OCI-LY3 (cell line): ENCODE measurements at regions not wholly inside any gene's neighbourhood (a gene's known extent, or its start where the extent isn't known, plus 50 kb on each side); places are given as distances from the start of the nearest gene placed in this dataset.

Experiments used
- H2AFZ ChIP-seq: fragments of 200-600, 300-600 bp; shearing (Covaris generic); 2 replicates; pipeline ENCODE4 v1.6.0; 2014; ENCODE audit warnings: antibody characterized with exemption, low read depth, low read length
- H3K27ac ChIP-seq: fragments of 200-600, 300-600 bp; sonication (generic); 2 replicates; pipeline ENCODE4 v1.5.1; 2014; ENCODE audit warnings: mild to moderate bottlenecking, low read length, moderate library complexity, mixed read lengths
- H3K27me3 ChIP-seq: fragments of 200-600, 300-600 bp; sonication (generic); 2 replicates; pipeline ENCODE4 v1.6.1; 2014; ENCODE audit warnings: low read depth, low read length, mixed read lengths
- H3K36me3 ChIP-seq: fragments of 200-600, 300-600 bp; sonication (generic); replicated peaks from 2 replicates; pipeline ENCODE3; 2014; ENCODE audit warnings: low read depth, low read length, mixed read lengths
- H3K4me1 ChIP-seq: fragments of 300-600, 200-600 bp; sonication (generic); 2 replicates; pipeline ENCODE4 v1.6.1; 2014; ENCODE audit warnings: low read length, mixed read lengths
- H3K4me2 ChIP-seq: fragments of 200-600, 300-600 bp; sonication (generic); 2 replicates; pipeline ENCODE4 v1.6.1; 2014; ENCODE audit warnings: low read length, mixed read lengths
- H3K4me3 ChIP-seq: fragments of 300-600, 200-600 bp; sonication (generic); 2 replicates; pipeline ENCODE4 v1.5.1; 2014; ENCODE audit warnings: antibody characterized with exemption, mild to moderate bottlenecking, low read length, moderate library complexity
- H3K79me2 ChIP-seq: fragments of 300-600, 200-600 bp; shearing (Covaris generic); 2 replicates; pipeline ENCODE4 v1.6.1; 2014; ENCODE audit warnings: mild to moderate bottlenecking, low read length, mixed read lengths
- H3K9ac ChIP-seq: fragments of 300-600, 200-600 bp; shearing (Covaris generic); 2 replicates; pipeline ENCODE4 v1.6.0; 2014; ENCODE audit warnings: mild to moderate bottlenecking, low read length, moderate library complexity
- H3K9me3 ChIP-seq: fragments of 200-600, 300-600 bp; shearing (Covaris generic); 2 replicates; pipeline ENCODE4 v1.6.1; 2014; ENCODE audit warnings: low read length, mixed read lengths; ENCODE audit not compliant: insufficient read depth
- H4K20me1 ChIP-seq: fragments of 200-600, 300-600 bp; sonication (generic); 2 replicates; pipeline ENCODE4 v1.6.1; 2016; ENCODE audit warnings: low read length, mixed read lengths; ENCODE audit not compliant: insufficient read depth
- CTCF ChIP-seq: fragments of 200-600, 300-600 bp; sonication (generic); IDR thresholded peaks from 2 replicates; pipeline ENCODE4 v1.5.1; 2014; ENCODE audit warnings: antibody characterized with exemption, low read length, low read depth
- EZH2phosphoT487 ChIP-seq: fragments of 200-600 bp; shearing (Covaris generic); IDR thresholded peaks from 2 replicates; pipeline ENCODE4 v1.6.1; 2018; ENCODE audit warnings: antibody characterized with exemption, mixed run types, low read depth

- Histone ChIP-seq H2AFZ (no peak overlapping the region), H3K4me1 (no peaks in the 10 kb centered on the region), H4K20me1 (no peaks in the 10 kb centered on the region), H3K36me3 (no peaks in the 10 kb centered on the region), H3K4me3 (no peak overlapping the region), H3K4me2 (no peak overlapping the region), H3K27me3 (no peaks in the 10 kb centered on the region), H3K27ac (no peak overlapping the region), H3K79me2 (no peaks in the 10 kb centered on the region), H3K9me3 (no peaks in the 10 kb centered on the region), H3K9ac (no peak overlapping the region)
- TF ChIP-seq EZH2phosphoT487 (no peak), CTCF (no peak)
Measured at GRCh38 chr6:146884728-146885127, 286.0 kb downstream of the ADGB start.

GRCh38 chr6:146885708-146886457, 287.1 kb downstream of the ADGB start:
- no peak for TF ChIP-seq EZH2phosphoT487
- no peak for TF ChIP-seq CTCF

DNA sequence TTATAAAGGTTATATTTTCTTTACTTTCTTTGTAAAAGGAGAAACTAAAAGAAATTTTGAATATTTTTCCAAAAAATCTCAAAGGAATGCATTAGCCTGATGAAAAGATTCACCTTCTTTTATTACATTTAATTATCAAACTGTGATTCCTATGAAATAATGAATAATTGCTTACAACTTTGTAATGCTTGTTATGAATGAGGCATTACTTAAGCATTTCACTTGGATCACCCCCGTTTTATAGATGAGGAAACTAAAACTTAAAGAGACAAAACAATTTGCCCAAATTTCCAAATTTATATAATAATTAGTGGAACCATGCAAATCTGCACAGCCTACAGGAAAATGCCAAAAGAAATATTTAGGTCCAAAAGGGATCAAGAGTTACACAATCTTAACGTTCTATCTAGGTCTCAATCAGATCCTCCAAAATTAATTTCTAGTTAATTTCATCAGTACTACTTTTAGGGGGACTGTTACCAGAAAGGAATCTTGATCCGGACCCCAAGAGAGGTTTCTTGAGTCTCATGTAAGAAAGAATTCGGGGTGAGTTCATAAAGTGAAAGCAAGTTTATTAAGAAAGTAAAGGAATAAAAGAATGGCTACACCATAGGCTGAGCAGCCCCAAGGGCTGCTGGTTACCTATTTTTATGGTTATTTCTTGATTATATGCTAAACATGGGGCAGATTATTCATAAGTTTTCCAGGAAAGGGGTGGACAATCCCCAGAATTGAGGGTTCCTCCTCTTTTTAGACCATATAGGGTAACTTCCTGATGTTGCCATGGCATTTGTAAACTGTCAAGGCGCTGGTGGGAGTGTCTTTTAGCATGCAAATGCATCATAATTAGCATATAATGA, 288.0 kb downstream of the ADGB start:
- Histone ChIP-seq H3K4me3 (no peak overlapping the region), H4K20me1 (no peaks in the 10 kb centered on the region), H3K4me1 (no peaks in the 10 kb centered on the region), H3K4me2 (no peak overlapping the region), H2AFZ (no peak overlapping the region), H3K27me3 (no peaks in the 10 kb centered on the region), H3K27ac (no peak overlapping the region), H3K79me2 (no peaks in the 10 kb centered on the region), H3K9ac (no peak overlapping the region), H3K9me3 (no peaks in the 10 kb centered on the region), H3K36me3 (no peaks in the 10 kb centered on the region)
- no peak for TF ChIP-seq EZH2phosphoT487
- no peak for TF ChIP-seq CTCF

More at GRCh38 chr6:146885708-146886457, 287.1 kb downstream of the ADGB start:
- Histone ChIP-seq H3K4me3 (no peak overlapping the region), H3K9me3 (no peaks in the 10 kb centered on the region), H2AFZ (no peak overlapping the region), H4K20me1 (no peaks in the 10 kb centered on the region), H3K9ac (no peak overlapping the region), H3K79me2 (no peaks in the 10 kb centered on the region), H3K36me3 (no peaks in the 10 kb centered on the region), H3K27me3 (no peaks in the 10 kb centered on the region), H3K27ac (no peak overlapping the region), H3K4me2 (no peak overlapping the region), H3K4me1 (no peaks in the 10 kb centered on the region)

- Histone ChIP-seq H3K4me1 (no peaks in the 10 kb centered on the region; the same call in 1 of the 2 replicates), H3K36me3 (no peaks in the 10 kb centered on the region), H3K27me3 (no peaks in the 10 kb centered on the region), H4K20me1 (no peaks in the 10 kb centered on the region), H3K4me2 (no peak overlapping the region), H3K9me3 (no peaks in the 10 kb centered on the region), H3K27ac (no peak overlapping the region), H2AFZ (no peak overlapping the region), H3K79me2 (no peaks in the 10 kb centered on the region), H3K4me3 (no peak overlapping the region), H3K9ac (no peak overlapping the region)
- TF ChIP-seq EZH2phosphoT487 (no peak), CTCF (no peak)
Measured at GRCh38 chr6:146887447-146888077, 288.8 kb downstream of the ADGB start.
